Endothelial cell of umbilical vein (primary cell): ENCODE measurements at regions not wholly inside any gene's neighbourhood (a gene's known extent, or its start where the extent isn't known, plus 50 kb on each side); places are given as distances from the start of the nearest gene placed in this dataset.
"Not testable (repeated sequence)": the region's sequence is repeated elsewhere in the genome, so short reads cannot be mapped to it uniquely, and the experiment has no call there.

ENCODE experiments used
- BruUV-seq: library from RNA; stranded (reverse); fragments of 400-500 nt; replicated peaks from 2 replicates; lab custom pipeline; 2021; lab: Mats Ljungman, UMichigan
- CTCF ChIA-PET: fragments of 300-600, 350-600 bp; sonication (Branson Sonifier 250); formaldehyde crosslinking; loops from one replicate; lab custom pipeline; 2021; ENCODE audit warnings: antibody characterized with exemption, inconsistent platforms; lab: Charles Lee
- POLR2A ChIA-PET: fragments of 300-600, 350-600 bp; sonication (Branson Sonifier 250); formaldehyde crosslinking; loops from one replicate; lab custom pipeline; 2021; ENCODE audit warnings: antibody characterized with exemption, inconsistent platforms; lab: Charles Lee
- DNase-seq: peaks from one replicate; pipeline ENCODE4 v3.0.0-alpha.2; 2011; ENCODE audit warnings: low read depth, low spot score
- FAIRE-seq: peaks from 2 replicates; lab custom pipeline; 2011; peaks lifted over from hg19 to GRCh38; lab: Jason Lieb, UNC
- H2AFZ ChIP-seq: 2 replicates; pipeline ENCODE4 v1.6.0; 2012; ENCODE audit warnings: low read depth, low read length, control low read depth, inconsistent platforms
- H3K27ac ChIP-seq: 2 replicates; pipeline ENCODE4 v1.5.1; 2011; ENCODE audit warnings: low read depth, mild to moderate bottlenecking, control low read depth, low read length, moderate library complexity; ENCODE audit not compliant: insufficient read depth
- H3K27me3 ChIP-seq, 2 experiments: 2 replicates each; pipeline versions ENCODE4 v1.6.0 to v1.6.1; 2011; ENCODE audit warnings: low read length in 2 of 2, mixed read lengths in 1 of 2; ENCODE audit not compliant: control insufficient read depth in 2 of 2, insufficient read depth in 2 of 2
- H3K36me3 ChIP-seq, 2 experiments: 2 replicates in 1 of 2; 3 replicates in 1 of 2; pipeline ENCODE4 v1.5.1; 2011; ENCODE audit warnings: low read length in 2 of 2, mild to moderate bottlenecking in 1 of 2, moderate library complexity in 1 of 2; ENCODE audit not compliant: control insufficient read depth in 2 of 2, insufficient read depth in 2 of 2; ENCODE audit errors: extremely low read depth in 1 of 2
- H3K4me1 ChIP-seq: 3 replicates; pipeline ENCODE4 v1.5.1; 2011; ENCODE audit warnings: mild to moderate bottlenecking, low read length; ENCODE audit not compliant: control insufficient read depth, insufficient read depth; ENCODE audit errors: extremely low read depth
- H3K4me2 ChIP-seq: 2 replicates; pipeline ENCODE4 v1.6.1; 2011; ENCODE audit warnings: low read length, control low read depth, mixed read lengths; ENCODE audit not compliant: insufficient read depth
- H3K4me3 ChIP-seq, 3 experiments: fragments of 200-600 bp in 1 of 3; sonication (generic), shearing (Covaris generic) in 1 of 3; replicated peaks in 1 of 3; 2 replicates each; pipeline ENCODE4 v1.5.1; 2011 to 2016; ENCODE audit warnings: control low read depth in 3 of 3, low read length in 3 of 3, mild to moderate bottlenecking in 2 of 3, inconsistent platforms in 1 of 3, low read depth in 1 of 3, moderate library complexity in 1 of 3; ENCODE audit not compliant: insufficient read depth in 1 of 3
- H3K79me2 ChIP-seq: 2 replicates; pipeline ENCODE4 v1.6.0; 2012; ENCODE audit warnings: low read length, inconsistent platforms; ENCODE audit not compliant: control insufficient read depth, insufficient read depth
- H3K9ac ChIP-seq: replicated peaks from 2 replicates; pipeline ENCODE3; 2011; ENCODE audit warnings: low read length, control low read depth; ENCODE audit not compliant: insufficient read depth; ENCODE audit errors: extremely low read depth
- H3K9me1 ChIP-seq: replicated peaks from 3 replicates; pipeline ENCODE4 v1.6.0; 2011; ENCODE audit warnings: mild to moderate bottlenecking, low read length; ENCODE audit not compliant: control insufficient read depth, insufficient read depth; ENCODE audit errors: extremely low read depth
- H3K9me3 ChIP-seq: replicated peaks from 2 replicates; pipeline ENCODE4 v1.5.1; 2012; ENCODE audit warnings: low read length, inconsistent platforms; ENCODE audit not compliant: control insufficient read depth, insufficient read depth
- H4K20me1 ChIP-seq: replicated peaks from 2 replicates; pipeline ENCODE3; 2011; ENCODE audit warnings: mild to moderate bottlenecking, low read length; ENCODE audit not compliant: control insufficient read depth, insufficient read depth; ENCODE audit errors: extremely low read depth
- CTCF ChIP-seq, 2 donors: IDR thresholded peaks; 1 replicate in 1 of 2; 2 replicates in 1 of 2; pipeline ENCODE4 v1.5.1; 2011; ENCODE audit warnings: low read length in 2 of 2, mild to moderate bottlenecking in 2 of 2, moderate library complexity in 2 of 2, control low read depth in 1 of 2, inconsistent platforms in 1 of 2, low read depth in 1 of 2; ENCODE audit not compliant: insufficient read depth in 1 of 2; ENCODE audit errors: extremely low read depth in 1 of 2
- EZH2 ChIP-seq: IDR thresholded peaks from 2 replicates; pipeline ENCODE4 v1.6.1; 2012; ENCODE audit warnings: borderline replicate concordance, low read depth, mild to moderate bottlenecking, moderate library complexity, low read length, inconsistent platforms; ENCODE audit not compliant: severe bottlenecking
- FOS ChIP-seq: IDR thresholded peaks from 2 replicates; pipeline ENCODE4 v1.6.1; 2011; ENCODE audit warnings: mild to moderate bottlenecking, low read length, moderate library complexity, borderline replicate concordance; ENCODE audit not compliant: insufficient read depth
- GATA2 ChIP-seq: IDR thresholded peaks from 2 replicates; pipeline ENCODE4 v1.7.0; 2011; ENCODE audit warnings: low read depth, mild to moderate bottlenecking, moderate library complexity, mixed read lengths, low read length; ENCODE audit not compliant: insufficient read length, insufficient read depth
- JUN ChIP-seq: IDR thresholded peaks from 2 replicates; pipeline ENCODE4 v1.6.1; 2011; ENCODE audit warnings: borderline replicate concordance, low read depth; ENCODE audit not compliant: insufficient read length, insufficient read depth
- MAX ChIP-seq: IDR thresholded peaks from 2 replicates; pipeline ENCODE4 v1.6.1; 2011; ENCODE audit not compliant: insufficient read depth, insufficient read length
- MYC ChIP-seq: IDR thresholded peaks from one replicate; pipeline ENCODE4 v1.6.1; 2011; ENCODE audit warnings: mild to moderate bottlenecking, low read depth, low read length
- POLR2A ChIP-seq: IDR thresholded peaks from 2 replicates; pipeline ENCODE4 v1.6.1; 2012; ENCODE audit warnings: low read depth, mild to moderate bottlenecking, control low read depth, low read length
- dilution Hi-C: fragments of 300-500 bp; cut with MboI; formaldehyde crosslinking; loops from one replicate; pipeline ENCODE4 v1.15.0; 2019; ENCODE audit warnings: low sequenced_read_pairs; ENCODE audit not compliant: extremely low pct_ligation_motif_present
- intact Hi-C: fragments of 100-400 bp; cut with micrococcal nuclease; formaldehyde crosslinking; loops from one replicate; pipeline ENCODE4 v1.10.0; 2022

- no peak for DNase-seq
- ChIA-PET CTCF (interaction anchor here (0.9 to 1.9 kb wide), 10 partner anchors 10 to 126 kb away, joined by 3 to 8 read pairs (median 4); no protein-coding TSS in a partner anchor), POLR2A (no interaction called here)
- H2AFZ ChIP-seq, result no peak overlapping the region
- no peaks in the 10 kb centered on the region for H4K20me1 ChIP-seq
- no peak overlapping the region for H3K4me3 ChIP-seq
- intact Hi-C loops, result no loop called here
- dilution Hi-C loops, result no loop called here
- TF ChIP-seq FOS (no peak), MAX (no peak), JUN (no peak), EZH2 (no peak), GATA2 (no peak), POLR2A (no peak), MYC (no peak), CTCF (IDR thresholded peaks at IDR 0.05; ENCODE audit: extremely low read depth in 1 of 2, insufficient read depth in 1 of 2, low read depth in 1 of 2, low read length in 2 of 2) (no peak)
- no peaks in the 10 kb centered on the region for H3K36me3 ChIP-seq
- H3K9ac ChIP-seq, result no peak overlapping the region
- peaks cover 4% of the 10 kb centered on the region for H3K4me1 ChIP-seq
- no peaks in the 10 kb centered on the region for H3K79me2 ChIP-seq
- BruUV-seq, result no TSS peak
- no peaks in the 10 kb centered on the region for H3K9me1 ChIP-seq
- H3K4me2 ChIP-seq, result no peak overlapping the region
- FAIRE-seq, result no peak
- H3K27me3 ChIP-seq, result peaks cover 3 to 13% of the 10 kb centered on the region in 2 experiments
- H3K27ac ChIP-seq, result no peak overlapping the region
- H3K9me3 ChIP-seq, result no peaks in the 10 kb centered on the region
Measured at GRCh38 chr10:29387269-29387668, 98.4 kb downstream of the LYZL1 start.

GRCh38 chr10:29388112-29388511, 99.2 kb downstream of the LYZL1 start:
- POLR2A ChIA-PET, H3K4me3 ChIP-seq, DNase-seq, intact Hi-C loops, H3K9me1 ChIP-seq, H3K4me1 ChIP-seq, H3K9me3 ChIP-seq, dilution Hi-C loops, H3K27ac ChIP-seq, H3K4me2 ChIP-seq, FAIRE-seq, H3K79me2 ChIP-seq, BruUV-seq, H2AFZ ChIP-seq, H3K9ac ChIP-seq, H4K20me1 ChIP-seq, H3K36me3 ChIP-seq: not testable (repeated sequence)
- CTCF ChIA-PET, result interaction anchor here (0.9 to 1.4 kb wide), 4 partner anchors 15 to 60 kb away, joined by 3 to 6 read pairs (median 3); no protein-coding TSS in a partner anchor
- H3K27me3 ChIP-seq, result peaks cover 3 to 13% of the 10 kb centered on the region in 2 experiments
